ENCODE measurements at regions not wholly inside any gene's neighbourhood (a gene's known extent, or its start where the extent isn't known, plus 50 kb on each side); places are given as distances from the start of the nearest gene placed in this dataset.
"Not testable (repeated sequence)": the region's sequence is repeated elsewhere in the genome, so short reads cannot be mapped to it uniquely, and the experiment has no call there.

- TF ChIP-seq CTCF (IDR thresholded peaks at IDR 0.05; ENCODE audit: insufficient read depth, low read length); POLR2AphosphoS5 (IDR thresholded peaks at IDR 0.05; ENCODE audit: low read depth): not testable (repeated sequence)
These were observed 194.1 kb downstream of the BANP start for GRCh38 chr16:88145376-88145775.
